ENCODE measurements at regions not wholly inside any gene's neighbourhood (a gene's known extent, or its start where the extent isn't known, plus 50 kb on each side); places are given as distances from the start of the nearest gene placed in this dataset.
"Not testable (repeated sequence)": the region's sequence is repeated elsewhere in the genome, so short reads cannot be mapped to it uniquely, and the experiment has no call there.

GRCh38 chr2:142727821-142728478 is 149.5 kb upstream of the KYNU start:
- H3K36me3 Mint-ChIP-seq; H3K4me2 ChIP-seq (replicated peaks; ENCODE audit: extremely low read depth, low read length, poor library complexity, severe bottlenecking); H3K4me1 Mint-ChIP-seq; intact Hi-C loops (cut with micrococcal nuclease); H3K4me3 Mint-ChIP-seq; H3K36me3 ChIP-seq (replicated peaks in 1 of 2; ENCODE audit: control insufficient read depth in 1 of 2, insufficient read depth in 2 of 2, low read length in 2 of 2); H2AFZ ChIP-seq (ENCODE audit: insufficient read depth, low read depth, low read length, poor library complexity, severe bottlenecking); H3K9ac ChIP-seq (ENCODE audit: insufficient read depth, low read length, poor library complexity, severe bottlenecking); H3K79me2 ChIP-seq (ENCODE audit: insufficient read depth, low read length); H3K4me1 ChIP-seq (ENCODE audit: control insufficient read depth in 1 of 2, insufficient read depth in 2 of 2, low read length in 2 of 2); H3K27ac ChIP-seq (ENCODE audit: low read depth in 1 of 2, low read length in 2 of 2); H3K4me3 ChIP-seq (replicated peaks in 1 of 3; ENCODE audit: low read depth in 2 of 3, low read length in 3 of 3); H3K27ac Mint-ChIP-seq; H3K27me3 ChIP-seq (ENCODE audit: control insufficient read depth in 2 of 2, insufficient read depth in 2 of 2, low read length in 2 of 2); H3K27me3 Mint-ChIP-seq (ENCODE audit: low read depth in 3 of 3); H3K9me3 ChIP-seq (replicated peaks in 1 of 2; ENCODE audit: control insufficient read depth in 1 of 2, insufficient read depth in 1 of 2, low read length in 2 of 2); H4K20me1 ChIP-seq (ENCODE audit: insufficient read depth, low read length); DNase-seq: not testable (repeated sequence)
- WGBS (ENCODE audit: insufficient coverage): 100% methylated on average over 4 of the region's 17 CpGs
- peaks cover 13 to 23% (median 14%) of the 10 kb centered on the region in 7 donors for H3K9me3 Mint-ChIP-seq

DNA sequence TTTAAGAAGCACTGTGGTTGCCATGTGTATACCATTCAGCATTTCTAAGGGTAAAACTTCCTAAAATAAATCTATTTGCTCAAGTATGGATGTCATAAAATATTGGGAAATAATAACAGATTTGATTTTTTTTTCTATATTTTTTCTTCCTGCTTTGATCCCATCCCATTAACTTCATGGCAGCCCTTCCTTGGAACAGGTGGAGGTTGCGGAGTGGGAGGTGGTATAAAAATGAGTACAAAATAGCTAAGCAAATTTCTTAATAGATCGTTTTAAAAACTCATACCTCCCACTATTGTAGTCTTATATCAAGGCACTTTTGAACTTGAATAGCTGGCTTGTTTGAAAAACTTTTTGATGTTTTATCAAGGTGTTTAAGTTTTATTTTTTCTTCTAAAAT is 152.1 kb upstream of the KYNU start:
- no peaks in the 10 kb centered on the region for H3K4me1 ChIP-seq (ENCODE audit: control insufficient read depth in 1 of 2, insufficient read depth in 2 of 2, low read length in 2 of 2)
- H3K9ac ChIP-seq (ENCODE audit: insufficient read depth, low read length, poor library complexity, severe bottlenecking): no peak overlapping the region
- no peaks in the 10 kb centered on the region for H3K36me3 ChIP-seq (replicated peaks in 1 of 2; ENCODE audit: control insufficient read depth in 1 of 2, insufficient read depth in 2 of 2, low read length in 2 of 2)
- H4K20me1 ChIP-seq (ENCODE audit: insufficient read depth, low read length): no peaks in the 10 kb centered on the region
- H3K27ac ChIP-seq (ENCODE audit: low read depth in 1 of 2, low read length in 2 of 2): no peak overlapping the region
- peaks cover 0 to 9% of the 10 kb centered on the region in 2 donors for H3K9me3 ChIP-seq (replicated peaks in 1 of 2; ENCODE audit: control insufficient read depth in 1 of 2, insufficient read depth in 1 of 2, low read length in 2 of 2)
- Mint-ChIP-seq H3K4me1 (no peaks in the 10 kb centered on the region), H3K36me3 (no peaks in the 10 kb centered on the region), H3K9me3 (peaks cover 8 to 19% (median 10%) of the 10 kb centered on the region in 7 donors), H3K4me3 (no peak overlapping the region), H3K27ac (no peak overlapping the region), H3K27me3 (ENCODE audit: low read depth in 3 of 3) (no peaks in the 10 kb centered on the region)
- no peaks in the 10 kb centered on the region for H3K27me3 ChIP-seq (ENCODE audit: control insufficient read depth in 2 of 2, insufficient read depth in 2 of 2, low read length in 2 of 2)
- no peak for DNase-seq
- H3K4me3 ChIP-seq (replicated peaks in 1 of 3; ENCODE audit: low read depth in 2 of 3, low read length in 3 of 3): no peak overlapping the region
- H3K4me2 ChIP-seq (replicated peaks; ENCODE audit: extremely low read depth, low read length, poor library complexity, severe bottlenecking): no peak overlapping the region
- TF ChIP-seq, protein P1, sequence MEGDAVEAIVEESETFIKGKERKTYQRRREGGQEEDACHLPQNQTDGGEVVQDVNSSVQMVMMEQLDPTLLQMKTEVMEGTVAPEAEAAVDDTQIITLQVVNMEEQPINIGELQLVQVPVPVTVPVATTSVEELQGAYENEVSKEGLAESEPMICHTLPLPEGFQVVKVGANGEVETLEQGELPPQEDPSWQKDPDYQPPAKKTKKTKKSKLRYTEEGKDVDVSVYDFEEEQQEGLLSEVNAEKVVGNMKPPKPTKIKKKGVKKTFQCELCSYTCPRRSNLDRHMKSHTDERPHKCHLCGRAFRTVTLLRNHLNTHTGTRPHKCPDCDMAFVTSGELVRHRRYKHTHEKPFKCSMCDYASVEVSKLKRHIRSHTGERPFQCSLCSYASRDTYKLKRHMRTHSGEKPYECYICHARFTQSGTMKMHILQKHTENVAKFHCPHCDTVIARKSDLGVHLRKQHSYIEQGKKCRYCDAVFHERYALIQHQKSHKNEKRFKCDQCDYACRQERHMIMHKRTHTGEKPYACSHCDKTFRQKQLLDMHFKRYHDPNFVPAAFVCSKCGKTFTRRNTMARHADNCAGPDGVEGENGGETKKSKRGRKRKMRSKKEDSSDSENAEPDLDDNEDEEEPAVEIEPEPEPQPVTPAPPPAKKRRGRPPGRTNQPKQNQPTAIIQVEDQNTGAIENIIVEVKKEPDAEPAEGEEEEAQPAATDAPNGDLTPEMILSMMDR (IDR thresholded peaks at IDR 0.05): no peak
- WGBS (ENCODE audit: insufficient coverage): no CpG with 5 or more reads among the region's 2 CpGs
- intact Hi-C loops (cut with micrococcal nuclease): no loop called here
- no peaks in the 10 kb centered on the region for H3K79me2 ChIP-seq (ENCODE audit: insufficient read depth, low read length)
- no peak overlapping the region for H2AFZ ChIP-seq (ENCODE audit: insufficient read depth, low read depth, low read length, poor library complexity, severe bottlenecking)
